Thoracic aorta (tissue), 2 donors: ENCODE measurements at regions not wholly inside any gene's neighbourhood (a gene's known extent, or its start where the extent isn't known, plus 50 kb on each side); places are given as distances from the start of the nearest gene placed in this dataset.
"Not testable (repeated sequence)": the region's sequence is repeated elsewhere in the genome, so short reads cannot be mapped to it uniquely, and the experiment has no call there.

ENCODE experiments used
- ATAC-seq: fragments of 150-250 bp; one replicate; pipeline ENCODE4 v1.8.0; 2017; ENCODE audit warnings: low read depth; ENCODE audit not compliant: insufficient number of reproducible peaks, low FRiP score
- DNase-seq: peaks from one replicate; pipeline ENCODE4 v3.0.0-alpha.2; 2020; ENCODE audit warnings: low spot score
- H3K27ac ChIP-seq, 2 donors: fragments of 200-600 bp; sonication (generic); 1 replicate in 1 of 2; 2 replicates in 1 of 2; pipeline ENCODE4 v1.5.1; 2016; ENCODE audit warnings: mild to moderate bottlenecking in 2 of 2, moderate library complexity in 2 of 2
- H3K27me3 ChIP-seq: fragments of 200-600 bp; sonication (generic); replicated peaks from 2 replicates; pipeline ENCODE4 v1.6.0; 2016; ENCODE audit warnings: mild to moderate bottlenecking; ENCODE audit not compliant: insufficient read depth
- H3K36me3 ChIP-seq: fragments of 200-600 bp; sonication (generic); one replicate; pipeline ENCODE4 v1.5.1; 2016
- H3K4me1 ChIP-seq, 2 donors: fragments of 200-600 bp; sonication (generic); 1 replicate in 1 of 2; 2 replicates in 1 of 2; pipeline versions ENCODE4 v1.5.1 to v1.6.0; 2016; ENCODE audit warnings: low read depth in 2 of 2, mild to moderate bottlenecking in 1 of 2; ENCODE audit not compliant: control insufficient read depth in 1 of 2
- H3K4me3 ChIP-seq: fragments of 200-600 bp; sonication (generic); 2 replicates; pipeline ENCODE4 v1.5.1; 2016; ENCODE audit warnings: mild to moderate bottlenecking
- H3K9me3 ChIP-seq: fragments of 200-600 bp; sonication (generic); 2 replicates; pipeline ENCODE4 v1.5.1; 2016
- TF ChIP-seq, protein P1 (sequence below): fragments of 200-600 bp; sonication (generic); IDR thresholded peaks from one replicate; pipeline ENCODE4 v1.5.1; 2019; ENCODE audit warnings: antibody characterized with exemption

DNA sequence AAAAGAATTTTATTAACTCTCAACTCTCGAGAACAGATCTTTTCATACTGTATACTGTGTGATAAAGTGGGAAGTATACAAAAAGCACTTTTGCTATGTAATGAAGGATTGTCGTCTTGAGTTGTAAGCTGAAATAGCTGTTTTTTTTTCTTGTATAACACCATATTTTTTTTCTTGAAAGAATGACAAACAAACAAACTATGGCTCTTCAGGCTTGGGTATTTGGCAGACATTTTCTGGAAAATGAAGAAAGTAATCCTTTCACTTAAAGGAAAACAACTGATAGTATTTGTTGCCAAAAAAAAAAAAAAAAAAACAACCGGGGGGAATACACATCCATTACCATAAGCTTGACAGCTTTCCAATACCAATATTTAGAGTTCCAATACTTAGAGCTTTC lies 230.4 kb downstream of the ICOS start:
- no peaks in the 10 kb centered on the region for H3K4me1 ChIP-seq
- H3K36me3 ChIP-seq: no peaks in the 10 kb centered on the region
- no peak overlapping the region for H3K4me3 ChIP-seq
- no peak overlapping the region for H3K27ac ChIP-seq
- ATAC-seq (no peak), DNase-seq (no peak)
- no peaks in the 10 kb centered on the region for H3K9me3 ChIP-seq
- no peaks in the 10 kb centered on the region for H3K27me3 ChIP-seq
- TF ChIP-seq, protein P1, sequence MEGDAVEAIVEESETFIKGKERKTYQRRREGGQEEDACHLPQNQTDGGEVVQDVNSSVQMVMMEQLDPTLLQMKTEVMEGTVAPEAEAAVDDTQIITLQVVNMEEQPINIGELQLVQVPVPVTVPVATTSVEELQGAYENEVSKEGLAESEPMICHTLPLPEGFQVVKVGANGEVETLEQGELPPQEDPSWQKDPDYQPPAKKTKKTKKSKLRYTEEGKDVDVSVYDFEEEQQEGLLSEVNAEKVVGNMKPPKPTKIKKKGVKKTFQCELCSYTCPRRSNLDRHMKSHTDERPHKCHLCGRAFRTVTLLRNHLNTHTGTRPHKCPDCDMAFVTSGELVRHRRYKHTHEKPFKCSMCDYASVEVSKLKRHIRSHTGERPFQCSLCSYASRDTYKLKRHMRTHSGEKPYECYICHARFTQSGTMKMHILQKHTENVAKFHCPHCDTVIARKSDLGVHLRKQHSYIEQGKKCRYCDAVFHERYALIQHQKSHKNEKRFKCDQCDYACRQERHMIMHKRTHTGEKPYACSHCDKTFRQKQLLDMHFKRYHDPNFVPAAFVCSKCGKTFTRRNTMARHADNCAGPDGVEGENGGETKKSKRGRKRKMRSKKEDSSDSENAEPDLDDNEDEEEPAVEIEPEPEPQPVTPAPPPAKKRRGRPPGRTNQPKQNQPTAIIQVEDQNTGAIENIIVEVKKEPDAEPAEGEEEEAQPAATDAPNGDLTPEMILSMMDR: no peak

DNA sequence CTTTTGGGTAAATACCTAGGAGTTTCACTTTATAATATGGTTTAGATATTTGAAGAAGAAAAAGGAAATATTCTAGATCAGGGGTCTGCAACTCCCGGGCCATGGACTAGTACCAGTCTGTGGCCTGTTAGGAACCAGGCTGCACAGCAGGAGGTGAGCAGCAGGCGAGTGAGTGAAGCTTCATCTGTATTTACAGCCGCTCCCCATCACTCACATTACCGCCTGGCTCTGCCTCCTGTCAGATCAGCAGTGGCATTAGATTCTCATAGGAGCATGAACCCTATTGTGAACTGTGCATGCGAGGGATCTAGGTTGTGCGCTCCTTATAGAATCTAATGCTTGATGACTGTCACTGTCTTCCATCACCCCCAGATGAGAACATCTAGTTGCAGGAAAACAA lies 231.1 kb downstream of the ICOS start:
- DNase-seq, H3K4me1 ChIP-seq, H3K9me3 ChIP-seq, H3K27me3 ChIP-seq, H3K27ac ChIP-seq, H3K4me3 ChIP-seq, ATAC-seq, H3K36me3 ChIP-seq: not testable (repeated sequence)

DNA sequence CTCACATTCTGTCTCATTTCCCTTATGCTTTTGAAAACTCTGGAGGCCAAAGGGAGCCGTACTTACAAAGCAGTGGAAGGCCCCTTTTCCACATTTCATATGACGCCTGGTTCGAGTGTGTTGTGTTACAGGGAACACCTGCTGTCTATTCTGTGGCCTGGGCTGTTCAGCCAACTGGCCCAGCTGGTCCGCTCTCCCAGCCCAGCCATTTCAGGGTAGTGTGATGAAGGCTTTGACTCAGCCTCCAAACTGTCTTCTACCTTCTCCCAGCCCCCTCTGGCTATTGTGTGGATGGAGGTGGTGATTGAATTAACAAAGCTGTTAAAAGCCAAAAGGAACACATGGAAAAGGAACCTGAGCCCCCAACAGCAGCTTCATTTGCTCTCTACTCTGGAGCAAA lies 233.8 kb downstream of the ICOS start:
- no peak overlapping the region for H3K27ac ChIP-seq
- TF ChIP-seq, protein P1: no peak
- no peak overlapping the region for H3K4me3 ChIP-seq
- DNase-seq: no peak
- H3K36me3 ChIP-seq: no peaks in the 10 kb centered on the region
- no peaks in the 10 kb centered on the region for H3K9me3 ChIP-seq
- ATAC-seq: no peak
- no peaks in the 10 kb centered on the region for H3K4me1 ChIP-seq
- no peaks in the 10 kb centered on the region for H3K27me3 ChIP-seq

DNA sequence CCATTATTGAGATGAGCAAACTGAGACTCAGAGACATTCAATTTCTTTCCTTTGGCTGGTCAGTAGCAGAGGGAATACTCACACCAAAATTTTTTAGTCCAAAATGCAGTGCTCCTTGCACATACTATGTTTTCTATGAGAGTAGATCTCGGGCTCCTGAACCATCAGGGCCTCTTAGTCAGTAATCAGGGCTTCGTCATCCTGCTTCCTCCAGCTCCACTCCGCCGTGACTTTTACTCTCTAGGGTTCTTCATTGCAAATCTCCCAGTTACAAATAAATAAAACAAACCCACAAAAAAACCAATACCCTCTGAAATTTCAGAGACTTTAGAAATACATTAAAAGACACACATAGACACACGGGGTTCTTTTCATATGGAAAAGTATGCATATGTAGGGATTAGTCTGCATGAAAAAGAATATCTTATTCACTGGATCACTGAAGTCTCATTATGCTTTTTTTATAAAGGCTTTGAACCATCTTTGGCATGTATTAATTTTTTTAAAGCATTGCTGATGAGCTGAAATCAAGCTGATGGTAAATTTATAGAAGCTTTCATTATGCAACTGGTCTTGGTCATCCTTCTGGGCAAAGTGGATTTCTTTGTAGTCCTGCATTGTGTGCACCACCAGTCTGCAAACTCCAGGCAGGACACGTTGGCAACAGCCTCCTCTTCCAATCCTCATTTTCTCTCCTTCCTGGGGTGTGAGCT lies 235.0 kb downstream of the ICOS start:
- Histone ChIP-seq H3K27ac (no peak overlapping the region), H3K4me3 (no peak overlapping the region), H3K4me1 (no peaks in the 10 kb centered on the region), H3K27me3 (no peaks in the 10 kb centered on the region), H3K9me3 (no peaks in the 10 kb centered on the region), H3K36me3 (no peaks in the 10 kb centered on the region)
- TF ChIP-seq, protein P1: no peak
- no peak for DNase-seq
- ATAC-seq: no peak

DNA sequence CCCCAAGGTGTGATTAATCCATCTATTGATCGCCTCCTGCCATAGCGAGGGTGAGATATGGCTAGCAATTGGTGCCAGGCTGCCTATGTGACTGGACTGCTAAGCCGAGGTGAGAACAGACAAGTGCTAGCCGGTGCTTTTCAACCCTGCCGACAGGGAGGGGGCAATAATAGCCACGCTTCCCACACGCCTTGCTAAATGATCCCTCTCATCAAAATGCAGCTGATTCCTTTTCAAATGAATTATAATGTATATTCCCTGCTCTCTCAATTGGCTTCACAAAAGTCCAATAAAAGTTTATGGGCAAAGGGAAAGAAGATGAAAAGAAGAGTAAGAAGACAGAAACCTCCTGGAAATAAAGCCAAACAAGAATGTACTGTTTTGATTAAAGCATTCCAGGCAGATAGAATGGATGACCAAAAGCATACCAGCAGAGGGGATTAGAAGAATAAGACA lies 235.6 kb downstream of the ICOS start:
- Histone ChIP-seq H3K9me3 (no peaks in the 10 kb centered on the region), H3K27me3 (no peaks in the 10 kb centered on the region), H3K27ac (no peak overlapping the region), H3K4me3 (no peak overlapping the region), H3K36me3 (no peaks in the 10 kb centered on the region), H3K4me1 (no peaks in the 10 kb centered on the region)
- ATAC-seq (no peak), DNase-seq (no peak)
- TF ChIP-seq, protein P1: no peak

DNA sequence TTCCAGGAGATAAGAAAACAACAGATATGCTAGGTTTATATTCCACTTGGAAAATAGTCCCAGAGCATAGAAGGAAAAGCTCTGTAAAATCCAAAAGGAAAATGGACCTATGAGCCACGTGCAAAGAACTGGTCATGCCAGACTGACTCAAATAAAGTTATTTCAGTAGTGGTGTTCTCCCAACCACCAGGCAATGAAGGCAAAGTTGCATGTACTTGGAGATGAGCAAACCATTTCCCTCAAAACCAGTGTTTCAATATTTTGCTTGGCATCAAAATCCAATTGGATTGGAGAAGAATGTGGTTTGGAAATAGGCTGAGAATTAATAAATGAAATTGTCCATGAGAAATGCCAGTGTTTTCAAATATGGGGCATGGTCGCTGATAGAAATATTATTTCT lies 237.5 kb downstream of the ICOS start:
- Histone ChIP-seq H3K36me3 (no peaks in the 10 kb centered on the region), H3K4me1 (no peaks in the 10 kb centered on the region), H3K4me3 (no peak overlapping the region), H3K27ac (no peak overlapping the region), H3K27me3 (no peaks in the 10 kb centered on the region), H3K9me3 (no peaks in the 10 kb centered on the region)
- no peak for DNase-seq
- TF ChIP-seq, protein P1: no peak
- no peak for ATAC-seq
